ENCODE measurements at regions not wholly inside any gene's neighbourhood (a gene's known extent, or its start where the extent isn't known, plus 50 kb on each side); places are given as distances from the start of the nearest gene placed in this dataset.

- TF ChIP-seq, protein P1, sequence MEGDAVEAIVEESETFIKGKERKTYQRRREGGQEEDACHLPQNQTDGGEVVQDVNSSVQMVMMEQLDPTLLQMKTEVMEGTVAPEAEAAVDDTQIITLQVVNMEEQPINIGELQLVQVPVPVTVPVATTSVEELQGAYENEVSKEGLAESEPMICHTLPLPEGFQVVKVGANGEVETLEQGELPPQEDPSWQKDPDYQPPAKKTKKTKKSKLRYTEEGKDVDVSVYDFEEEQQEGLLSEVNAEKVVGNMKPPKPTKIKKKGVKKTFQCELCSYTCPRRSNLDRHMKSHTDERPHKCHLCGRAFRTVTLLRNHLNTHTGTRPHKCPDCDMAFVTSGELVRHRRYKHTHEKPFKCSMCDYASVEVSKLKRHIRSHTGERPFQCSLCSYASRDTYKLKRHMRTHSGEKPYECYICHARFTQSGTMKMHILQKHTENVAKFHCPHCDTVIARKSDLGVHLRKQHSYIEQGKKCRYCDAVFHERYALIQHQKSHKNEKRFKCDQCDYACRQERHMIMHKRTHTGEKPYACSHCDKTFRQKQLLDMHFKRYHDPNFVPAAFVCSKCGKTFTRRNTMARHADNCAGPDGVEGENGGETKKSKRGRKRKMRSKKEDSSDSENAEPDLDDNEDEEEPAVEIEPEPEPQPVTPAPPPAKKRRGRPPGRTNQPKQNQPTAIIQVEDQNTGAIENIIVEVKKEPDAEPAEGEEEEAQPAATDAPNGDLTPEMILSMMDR (IDR thresholded peaks at IDR 0.05), result no peak
- no peak for TF ChIP-seq POLR2A (IDR thresholded peaks at IDR 0.05)
- TF ChIP-seq POLR2AphosphoS5 (IDR thresholded peaks at IDR 0.05), result no peak
- no peak for TF ChIP-seq EP300 (IDR thresholded peaks at IDR 0.05)
These were observed 707.0 kb upstream of the ACTRT1 start for GRCh38 chrX:128759177-128759576.
